SK-N-SH (cell line): ENCODE measurements at regions not wholly inside any gene's neighbourhood (a gene's known extent, or its start where the extent isn't known, plus 50 kb on each side); places are given as distances from the start of the nearest gene placed in this dataset.

Source experiments
- EZH2phosphoT487 ChIP-seq: fragments of 200-600 bp; sonication (generic); IDR thresholded peaks from 2 replicates; pipeline ENCODE4 v1.6.1; 2017; ENCODE audit warnings: low read depth, mixed run types, mild to moderate bottlenecking, antibody characterized with exemption, moderate library complexity, borderline replicate concordance
- FOXM1 ChIP-seq: IDR thresholded peaks from 2 replicates; pipeline ENCODE4 v1.4.0; 2012; ENCODE audit warnings: low read depth, mild to moderate bottlenecking
- GABPA ChIP-seq: IDR thresholded peaks from 2 replicates; pipeline ENCODE4 v1.4.0; 2012; ENCODE audit warnings: low read depth, mild to moderate bottlenecking
- RCOR1 ChIP-seq: fragments of 150-350 bp; IDR thresholded peaks from 2 replicates; pipeline ENCODE4 v1.6.1; 2017; ENCODE audit warnings: antibody characterized with exemption, low read length
- SIN3A ChIP-seq: IDR thresholded peaks from 2 replicates; pipeline ENCODE4 v1.6.1; 2012; ENCODE audit warnings: low read depth, mild to moderate bottlenecking, low read length, moderate library complexity, borderline replicate concordance
- TF ChIP-seq, protein P1 (sequence below): fragments of 200-600 bp; sonication (generic); IDR thresholded peaks from 2 replicates; pipeline ENCODE4 v1.6.1; 2017; ENCODE audit warnings: antibody characterized with exemption, mild to moderate bottlenecking, moderate library complexity
- TF ChIP-seq, protein P2 (sequence below): fragments of 150-350 bp; IDR thresholded peaks from 2 replicates; pipeline ENCODE4 v1.6.1; 2017; ENCODE audit warnings: antibody characterized with exemption, low read length, low read depth, borderline replicate concordance

- TF ChIP-seq, protein P1, sequence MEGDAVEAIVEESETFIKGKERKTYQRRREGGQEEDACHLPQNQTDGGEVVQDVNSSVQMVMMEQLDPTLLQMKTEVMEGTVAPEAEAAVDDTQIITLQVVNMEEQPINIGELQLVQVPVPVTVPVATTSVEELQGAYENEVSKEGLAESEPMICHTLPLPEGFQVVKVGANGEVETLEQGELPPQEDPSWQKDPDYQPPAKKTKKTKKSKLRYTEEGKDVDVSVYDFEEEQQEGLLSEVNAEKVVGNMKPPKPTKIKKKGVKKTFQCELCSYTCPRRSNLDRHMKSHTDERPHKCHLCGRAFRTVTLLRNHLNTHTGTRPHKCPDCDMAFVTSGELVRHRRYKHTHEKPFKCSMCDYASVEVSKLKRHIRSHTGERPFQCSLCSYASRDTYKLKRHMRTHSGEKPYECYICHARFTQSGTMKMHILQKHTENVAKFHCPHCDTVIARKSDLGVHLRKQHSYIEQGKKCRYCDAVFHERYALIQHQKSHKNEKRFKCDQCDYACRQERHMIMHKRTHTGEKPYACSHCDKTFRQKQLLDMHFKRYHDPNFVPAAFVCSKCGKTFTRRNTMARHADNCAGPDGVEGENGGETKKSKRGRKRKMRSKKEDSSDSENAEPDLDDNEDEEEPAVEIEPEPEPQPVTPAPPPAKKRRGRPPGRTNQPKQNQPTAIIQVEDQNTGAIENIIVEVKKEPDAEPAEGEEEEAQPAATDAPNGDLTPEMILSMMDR = no peak
- TF ChIP-seq SIN3A = no peak
- no peak for TF ChIP-seq GABPA
- TF ChIP-seq, protein P2, sequence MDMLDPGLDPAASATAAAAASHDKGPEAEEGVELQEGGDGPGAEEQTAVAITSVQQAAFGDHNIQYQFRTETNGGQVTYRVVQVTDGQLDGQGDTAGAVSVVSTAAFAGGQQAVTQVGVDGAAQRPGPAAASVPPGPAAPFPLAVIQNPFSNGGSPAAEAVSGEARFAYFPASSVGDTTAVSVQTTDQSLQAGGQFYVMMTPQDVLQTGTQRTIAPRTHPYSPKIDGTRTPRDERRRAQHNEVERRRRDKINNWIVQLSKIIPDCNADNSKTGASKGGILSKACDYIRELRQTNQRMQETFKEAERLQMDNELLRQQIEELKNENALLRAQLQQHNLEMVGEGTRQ = no peak
- TF ChIP-seq RCOR1 = no peak
- no peak for TF ChIP-seq FOXM1
- no peak for TF ChIP-seq EZH2phosphoT487
These were observed 459.7 kb downstream of the EBF1 start for GRCh38 chr5:158639881-158640592.
